ENCODE measurements at regions not wholly inside any gene's neighbourhood (a gene's known extent, or its start where the extent isn't known, plus 50 kb on each side); places are given as distances from the start of the nearest gene placed in this dataset.

DNA sequence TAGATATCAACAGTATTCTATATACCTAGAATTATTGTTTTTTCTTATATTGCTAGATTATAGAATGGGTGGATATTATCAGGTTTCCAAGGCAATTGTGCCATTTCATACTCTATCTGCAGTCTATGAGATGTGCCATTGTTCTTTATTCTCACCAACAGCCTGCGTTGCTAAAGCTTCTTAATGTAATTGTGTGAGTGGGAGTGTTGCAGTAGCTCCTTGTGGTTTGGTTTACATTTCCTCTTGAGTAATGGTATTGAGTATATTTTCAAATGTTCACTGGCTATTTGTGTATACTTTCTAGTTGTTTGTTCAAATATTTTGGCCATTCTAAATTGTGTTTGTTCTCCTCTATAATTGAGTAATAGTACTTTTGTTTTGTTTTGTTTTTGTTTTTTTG, 199.2 kb downstream of the TFEC start:
- no TSS peak for BruUV-seq (replicated peaks)

More for the DNA sequence above, 199.2 kb downstream of the TFEC start:
- no peak for TF ChIP-seq CEBPB (IDR thresholded peaks at IDR 0.05; ENCODE audit: low read depth, low read length)
- TF ChIP-seq, protein P1, sequence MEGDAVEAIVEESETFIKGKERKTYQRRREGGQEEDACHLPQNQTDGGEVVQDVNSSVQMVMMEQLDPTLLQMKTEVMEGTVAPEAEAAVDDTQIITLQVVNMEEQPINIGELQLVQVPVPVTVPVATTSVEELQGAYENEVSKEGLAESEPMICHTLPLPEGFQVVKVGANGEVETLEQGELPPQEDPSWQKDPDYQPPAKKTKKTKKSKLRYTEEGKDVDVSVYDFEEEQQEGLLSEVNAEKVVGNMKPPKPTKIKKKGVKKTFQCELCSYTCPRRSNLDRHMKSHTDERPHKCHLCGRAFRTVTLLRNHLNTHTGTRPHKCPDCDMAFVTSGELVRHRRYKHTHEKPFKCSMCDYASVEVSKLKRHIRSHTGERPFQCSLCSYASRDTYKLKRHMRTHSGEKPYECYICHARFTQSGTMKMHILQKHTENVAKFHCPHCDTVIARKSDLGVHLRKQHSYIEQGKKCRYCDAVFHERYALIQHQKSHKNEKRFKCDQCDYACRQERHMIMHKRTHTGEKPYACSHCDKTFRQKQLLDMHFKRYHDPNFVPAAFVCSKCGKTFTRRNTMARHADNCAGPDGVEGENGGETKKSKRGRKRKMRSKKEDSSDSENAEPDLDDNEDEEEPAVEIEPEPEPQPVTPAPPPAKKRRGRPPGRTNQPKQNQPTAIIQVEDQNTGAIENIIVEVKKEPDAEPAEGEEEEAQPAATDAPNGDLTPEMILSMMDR (conservative IDR thresholded peaks at IDR 0.05; ENCODE audit: low read depth, low read length), result no peak
- TF ChIP-seq POLR2A (IDR thresholded peaks at IDR 0.05; ENCODE audit: low read depth, low read length), result no peak
- no peak for TF ChIP-seq RCOR1 (IDR thresholded peaks at IDR 0.05; ENCODE audit: insufficient replicate concordance, low read length)
- TF ChIP-seq FOS (IDR thresholded peaks at IDR 0.05; ENCODE audit: low read depth, low read length), result no peak
- TF ChIP-seq CHD1 (IDR thresholded peaks at IDR 0.05; ENCODE audit: low read depth, low read length), result no peak
- no peak for TF ChIP-seq MAFK (IDR thresholded peaks at IDR 0.05; ENCODE audit: low read depth, low read length)
- TF ChIP-seq MAZ (IDR thresholded peaks at IDR 0.05; ENCODE audit: borderline replicate concordance, low read depth, low read length), result no peak
- TF ChIP-seq MXI1 (IDR thresholded peaks at IDR 0.05; ENCODE audit: borderline replicate concordance, low read depth, low read length), result no peak
- no peak for TF ChIP-seq SMC3 (IDR thresholded peaks at IDR 0.05; ENCODE audit: low read depth, low read length)
- TF ChIP-seq, protein P2, sequence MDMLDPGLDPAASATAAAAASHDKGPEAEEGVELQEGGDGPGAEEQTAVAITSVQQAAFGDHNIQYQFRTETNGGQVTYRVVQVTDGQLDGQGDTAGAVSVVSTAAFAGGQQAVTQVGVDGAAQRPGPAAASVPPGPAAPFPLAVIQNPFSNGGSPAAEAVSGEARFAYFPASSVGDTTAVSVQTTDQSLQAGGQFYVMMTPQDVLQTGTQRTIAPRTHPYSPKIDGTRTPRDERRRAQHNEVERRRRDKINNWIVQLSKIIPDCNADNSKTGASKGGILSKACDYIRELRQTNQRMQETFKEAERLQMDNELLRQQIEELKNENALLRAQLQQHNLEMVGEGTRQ (IDR thresholded peaks at IDR 0.05; ENCODE audit: low read depth, low read length), result no peak
- no peak for TF ChIP-seq RAD21 (IDR thresholded peaks at IDR 0.05; ENCODE audit: low read length)
- no peak for TF ChIP-seq BHLHE40 (IDR thresholded peaks at IDR 0.05; ENCODE audit: low read depth, low read length)
- TF ChIP-seq, protein P3, sequence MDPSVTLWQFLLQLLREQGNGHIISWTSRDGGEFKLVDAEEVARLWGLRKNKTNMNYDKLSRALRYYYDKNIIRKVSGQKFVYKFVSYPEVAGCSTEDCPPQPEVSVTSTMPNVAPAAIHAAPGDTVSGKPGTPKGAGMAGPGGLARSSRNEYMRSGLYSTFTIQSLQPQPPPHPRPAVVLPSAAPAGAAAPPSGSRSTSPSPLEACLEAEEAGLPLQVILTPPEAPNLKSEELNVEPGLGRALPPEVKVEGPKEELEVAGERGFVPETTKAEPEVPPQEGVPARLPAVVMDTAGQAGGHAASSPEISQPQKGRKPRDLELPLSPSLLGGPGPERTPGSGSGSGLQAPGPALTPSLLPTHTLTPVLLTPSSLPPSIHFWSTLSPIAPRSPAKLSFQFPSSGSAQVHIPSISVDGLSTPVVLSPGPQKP (IDR thresholded peaks at IDR 0.05; ENCODE audit: borderline replicate concordance, low read depth, low read length), result no peak
- H3K27ac ChIP-seq (ENCODE audit: insufficient read depth, low read length), result no peak overlapping the region
- H4K20me1 ChIP-seq (ENCODE audit: insufficient read depth, low read length), result no peaks in the 10 kb centered on the region
- ATAC-seq (ENCODE audit: low read depth) (no peak), DNase-seq (no peak)
- ChIA-PET CTCF (no interaction called here), POLR2A (ENCODE audit: unreplicated experiment) (no interaction called here)
- H4K91ac ChIP-seq (ENCODE audit: insufficient read depth, low read depth, low read length), result no peak overlapping the region
- no peak overlapping the region for H4K8ac ChIP-seq (ENCODE audit: low read depth in 2 of 2, low read length in 2 of 2)
- no peak overlapping the region for H3K18ac ChIP-seq (ENCODE audit: low read depth, low read length)
- no peak overlapping the region for H2AK9ac ChIP-seq (replicated peaks; ENCODE audit: low read depth, low read length, poor library complexity)
- no peak overlapping the region for H3K4me2 ChIP-seq (ENCODE audit: low read depth, low read length)
- dilution Hi-C loops (cut with HindIII; ENCODE audit: low sequenced_read_pairs, unreplicated experiment), result no loop called here
- H3K27me3 ChIP-seq (ENCODE audit: control insufficient read depth, insufficient read depth, low read length), result no peaks in the 10 kb centered on the region
- no peak overlapping the region for H3K23ac ChIP-seq (ENCODE audit: low read depth, low read length)
- H2BK120ac ChIP-seq (ENCODE audit: low read depth, low read length), result no peak overlapping the region
- in situ Hi-C loops (cut with MboI; ENCODE audit: low sequenced_read_pairs), result no loop called here
- intact Hi-C loops (cut with micrococcal nuclease), result no loop called here
- no peak overlapping the region for H2BK15ac ChIP-seq (ENCODE audit: low read depth, low read length)
- H3K14ac ChIP-seq (replicated peaks; ENCODE audit: low read depth, low read length), result no peak overlapping the region
- no peak overlapping the region for H2BK5ac ChIP-seq (ENCODE audit: low read depth, low read length, poor library complexity, severe bottlenecking)
- H3K9ac ChIP-seq (ENCODE audit: low read depth, low read length), result no peak overlapping the region
- no peak overlapping the region for H3K56ac ChIP-seq (ENCODE audit: extremely low read depth, insufficient read depth, low read length)
- no peak overlapping the region for H4K5ac ChIP-seq (ENCODE audit: low read depth, low read length)
- no peaks in the 10 kb centered on the region for H3K9me1 ChIP-seq (ENCODE audit: insufficient read depth, low read length)
- no peaks in the 10 kb centered on the region for H3K36me3 ChIP-seq (ENCODE audit: control insufficient read depth, insufficient read depth, low read length)
- H3K4me3 ChIP-seq (ENCODE audit: insufficient read depth, low read depth, low read length), result no peak overlapping the region
- no peak overlapping the region for H3K4ac ChIP-seq (ENCODE audit: low read depth, low read length)
- H3K4me1 ChIP-seq (ENCODE audit: control insufficient read depth, insufficient read depth, low read length), result no peaks in the 10 kb centered on the region
- H2BK20ac ChIP-seq (ENCODE audit: low read depth, low read length), result no peak overlapping the region
- H2AFZ ChIP-seq (replicated peaks; ENCODE audit: low read length, poor library complexity), result no peak overlapping the region
- H3K9me3 ChIP-seq (ENCODE audit: control insufficient read depth, insufficient read depth, low read length), result no peaks in the 10 kb centered on the region
- no peak overlapping the region for H2AK5ac ChIP-seq (ENCODE audit: low read depth, low read length)
- WGBS, 2 experiments (ENCODE audit: extremely low coverage in 2 of 2, insufficient read length in 1 of 2), result no CpG with 5 or more reads among the region's 1 CpG
- H3K79me1 ChIP-seq (ENCODE audit: low read depth in 1 of 2, low read length in 2 of 2), result no peaks in the 10 kb centered on the region
